GM21360 (cell line): ENCODE measurements at regions not wholly inside any gene's neighbourhood (a gene's known extent, or its start where the extent isn't known, plus 50 kb on each side); places are given as distances from the start of the nearest gene placed in this dataset.
"Not testable (repeated sequence)": the region's sequence is repeated elsewhere in the genome, so short reads cannot be mapped to it uniquely, and the experiment has no call there.

Experiments used
- ATAC-seq: cut with Tn5 transposase; IDR thresholded peaks from one replicate; pipeline ENCODE4 v1.9.1; 2021; ENCODE audit warnings: mild to moderate bottlenecking, moderate library complexity; ENCODE audit not compliant: unreplicated experiment

DNA sequence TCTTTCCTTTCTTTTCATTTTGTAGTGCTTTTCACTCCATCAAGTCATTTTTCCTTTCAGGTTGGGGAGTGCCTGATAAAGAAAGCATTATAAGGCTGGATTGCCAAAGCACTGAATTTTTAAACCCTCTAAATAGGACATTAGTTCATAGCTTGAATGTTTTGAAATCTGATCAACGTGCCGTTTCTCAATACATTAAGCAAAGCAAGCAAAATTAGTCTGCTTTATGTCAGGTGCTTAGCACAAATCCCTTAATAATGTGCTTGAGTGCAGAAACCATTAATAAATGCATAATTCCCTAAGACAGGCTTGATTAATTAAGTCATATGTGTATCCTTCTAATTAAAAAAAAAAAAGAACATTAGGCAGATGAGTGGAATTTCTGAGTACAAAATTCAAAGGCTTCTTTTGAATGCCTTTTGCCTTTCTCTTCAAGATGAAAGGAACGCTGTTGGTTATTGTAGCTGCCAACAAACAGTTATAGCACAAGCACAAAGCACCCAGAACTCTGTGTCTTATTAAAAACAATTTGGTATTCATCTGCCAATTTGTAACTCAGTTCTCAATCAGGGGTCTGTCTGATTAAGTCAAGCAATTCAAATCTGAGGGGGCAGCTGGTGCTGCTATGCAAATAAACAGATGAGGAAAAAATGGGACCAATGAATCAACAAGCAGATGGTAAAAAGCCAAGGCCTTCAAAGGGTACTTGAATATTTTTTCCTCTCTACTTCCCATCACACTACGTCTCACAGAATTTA is 233.7 kb downstream of the TLE1 start:
- ATAC-seq = no peak

DNA sequence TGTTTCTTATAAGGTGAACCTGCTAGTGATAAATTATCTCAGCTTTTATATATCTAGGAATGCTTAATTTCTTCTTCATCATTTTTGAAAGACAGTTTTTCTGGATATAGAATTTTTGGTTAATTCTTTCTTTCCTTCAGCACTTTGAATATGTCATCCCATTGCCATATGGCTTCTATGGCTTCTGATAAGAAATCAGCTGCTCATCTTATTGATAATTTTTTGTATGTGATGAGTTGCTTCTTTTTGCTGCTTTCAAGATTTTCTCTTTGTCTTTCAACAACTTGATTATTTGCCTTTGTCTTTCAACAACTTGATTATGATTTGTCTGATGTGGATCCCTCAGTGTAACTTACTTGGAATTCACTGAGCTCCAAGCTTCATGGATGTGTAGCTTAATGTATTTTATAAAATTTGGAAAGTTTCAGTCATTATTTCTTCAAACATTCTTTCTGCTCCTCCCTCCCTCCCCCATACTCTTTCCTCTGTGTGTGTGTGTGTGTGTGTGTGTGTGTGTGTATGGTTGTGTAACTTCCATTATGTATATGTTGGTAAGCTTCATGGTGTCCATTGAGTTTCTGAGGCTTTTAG is 243.9 kb downstream of the TLE1 start:
- no peak for ATAC-seq

DNA sequence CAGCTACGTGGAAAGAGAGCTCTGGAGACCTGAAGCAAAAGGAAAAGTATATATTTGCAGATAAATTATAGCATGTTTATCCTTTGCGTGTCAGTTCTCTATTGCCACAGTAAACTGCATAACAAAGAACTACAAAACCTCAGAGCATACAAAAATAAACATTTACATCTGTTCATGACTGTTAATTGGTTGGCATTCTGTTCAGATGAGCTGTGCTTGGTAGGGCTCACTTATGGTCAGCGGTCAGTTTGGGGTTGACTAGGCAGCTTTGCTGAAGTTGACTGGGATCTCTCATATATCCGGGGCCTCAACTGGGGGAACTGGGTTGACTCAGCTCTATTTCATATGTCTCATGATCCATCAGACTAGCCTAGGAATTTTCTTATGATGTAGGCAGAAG is 257.7 kb downstream of the TLE1 start:
- ATAC-seq = no peak

- no peak for ATAC-seq
Observed at GRCh38 chr9:81430727-81431126, 258.6 kb downstream of the TLE1 start.

- no peak for ATAC-seq
Observed at GRCh38 chr9:81427870-81428269, 261.5 kb downstream of the TLE1 start.

GRCh38 chr9:81424431-81424830 is 264.9 kb downstream of the TLE1 start:
- no peak for ATAC-seq

DNA sequence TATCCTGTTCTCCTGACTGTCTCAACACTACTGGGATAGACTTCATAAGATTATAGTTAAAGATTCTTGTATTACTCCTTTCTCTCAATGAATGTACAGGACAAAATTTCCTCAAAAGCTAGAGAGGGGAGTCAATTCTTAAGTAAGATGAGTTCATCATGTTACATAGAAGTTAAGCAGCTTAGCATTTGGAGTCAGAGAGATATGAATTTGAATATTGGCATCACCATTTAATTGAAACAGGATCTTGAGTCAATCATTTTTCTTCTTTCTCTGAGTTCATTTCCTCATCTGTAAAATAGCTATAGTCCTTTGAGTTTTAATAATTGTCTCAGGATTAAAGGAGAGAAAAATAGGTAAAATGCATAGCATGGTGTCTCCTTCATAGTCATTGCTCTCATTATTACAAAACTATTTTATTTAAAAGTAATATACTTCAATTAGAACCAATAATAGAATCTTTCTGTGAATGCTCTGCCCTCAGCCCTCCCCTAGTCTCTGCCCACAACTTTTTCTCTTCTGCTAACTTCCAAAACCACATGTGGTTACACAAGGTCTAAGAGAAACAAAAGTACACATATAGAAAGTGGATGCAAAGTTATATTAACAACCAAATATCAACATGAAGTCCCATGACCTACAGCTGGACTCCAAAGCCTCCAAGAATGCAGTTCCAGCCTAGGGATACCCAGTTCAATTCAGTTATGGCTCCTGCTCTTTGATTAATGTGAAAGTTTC is 265.6 kb downstream of the TLE1 start:
- no peak for ATAC-seq

GRCh38 chr9:81421090-81421489 is 268.3 kb downstream of the TLE1 start:
- not testable (repeated sequence) for ATAC-seq

- ATAC-seq = no peak
Observed at GRCh38 chr9:81420024-81420423, 269.3 kb downstream of the TLE1 start.

DNA sequence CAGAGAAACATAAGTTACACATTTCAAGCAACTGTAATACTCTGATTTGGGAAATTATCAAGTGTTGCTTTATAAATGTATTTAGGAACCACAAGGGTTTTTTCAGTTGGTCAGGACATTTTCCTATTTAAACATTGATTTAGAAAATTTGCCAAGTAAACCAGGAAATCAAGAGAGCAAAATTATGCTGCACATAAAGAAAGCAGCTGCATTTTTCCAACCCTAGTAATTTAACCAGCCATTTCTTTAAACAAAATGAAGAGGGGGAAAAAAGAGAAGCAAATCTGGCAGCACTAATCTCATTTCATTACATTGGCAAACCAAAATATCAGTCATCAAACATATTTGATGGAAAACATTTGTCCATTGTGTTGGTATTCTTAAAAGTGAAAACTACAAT is 271.4 kb downstream of the TLE1 start:
- ATAC-seq = no peak

DNA sequence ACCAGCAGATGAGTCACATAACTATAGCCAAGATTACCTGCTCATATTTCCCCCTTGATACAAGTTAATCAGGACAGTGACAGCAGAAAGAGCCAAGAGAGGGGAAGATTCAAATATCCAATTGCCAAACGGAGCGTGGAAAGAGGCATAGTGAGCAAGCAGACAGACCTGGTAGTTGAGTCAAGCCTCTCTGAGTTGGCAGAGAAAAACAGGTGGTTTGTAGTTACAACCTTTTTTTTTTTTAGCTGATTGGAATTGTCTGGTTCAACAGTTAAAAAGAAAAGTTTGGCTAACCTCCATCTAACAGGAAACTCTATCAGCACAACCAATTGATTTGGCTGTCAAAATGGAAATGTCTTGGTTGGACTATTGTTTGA is 272.1 kb downstream of the TLE1 start:
- ATAC-seq = no peak

GRCh38 chr9:81416476-81417298 is 272.7 kb downstream of the TLE1 start:
- ATAC-seq = no peak

DNA sequence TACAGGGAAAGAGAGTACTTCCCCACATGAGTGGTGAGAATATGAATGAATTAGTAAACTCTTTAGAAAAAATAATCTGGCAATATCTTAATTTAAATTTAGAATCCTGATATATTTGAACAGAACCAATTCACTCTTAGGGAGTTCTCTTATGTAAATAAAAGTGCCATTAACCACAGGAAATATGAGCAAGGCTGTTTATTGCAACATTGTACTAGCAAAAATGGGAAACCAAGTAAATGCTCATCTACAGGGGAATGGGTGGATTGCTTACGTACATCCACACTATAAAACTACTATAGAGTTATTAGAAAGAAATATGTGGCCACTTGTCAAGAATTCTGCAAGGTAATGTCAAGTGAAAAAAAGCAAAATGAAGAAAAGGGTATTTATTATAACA is 274.5 kb downstream of the TLE1 start:
- no peak for ATAC-seq

DNA sequence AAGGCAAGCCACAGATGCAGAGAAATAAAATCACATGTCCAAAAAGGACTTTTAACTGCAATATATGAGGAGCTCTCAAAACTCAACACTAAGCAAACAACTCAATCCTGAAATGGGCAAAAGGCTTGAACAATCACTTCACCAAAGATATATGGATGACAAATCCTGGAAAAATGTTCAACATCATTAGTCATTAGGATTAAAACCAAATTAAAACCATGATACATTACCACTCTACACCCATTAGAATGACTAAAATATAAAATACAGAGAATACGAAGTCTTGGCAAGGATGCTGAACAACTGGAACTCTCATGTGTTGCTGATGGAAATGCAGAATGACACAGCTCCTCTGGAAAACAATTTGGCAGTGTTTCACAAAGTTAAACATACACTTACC is 277.4 kb downstream of the TLE1 start:
- ATAC-seq = no peak

DNA sequence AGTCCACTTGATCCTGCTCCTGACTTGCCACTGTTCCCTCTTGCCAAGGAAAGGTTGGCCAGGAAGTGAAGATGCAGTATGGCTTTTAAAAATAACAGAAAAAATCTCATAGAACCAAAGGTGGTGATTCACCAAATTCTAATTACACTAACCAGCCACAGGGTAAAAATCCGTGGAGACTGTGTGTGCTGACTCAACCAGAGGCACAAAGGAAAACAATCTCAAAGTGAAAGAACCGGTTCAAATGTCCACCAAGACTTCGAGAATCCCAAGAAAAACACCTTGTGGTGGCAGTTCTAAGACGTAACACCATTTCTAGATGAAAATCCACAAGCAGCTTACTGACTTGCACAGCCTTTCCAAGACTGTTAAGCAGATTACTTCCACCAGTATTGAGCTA is 279.1 kb downstream of the TLE1 start:
- no peak for ATAC-seq

- no peak for ATAC-seq
Observed at GRCh38 chr9:81408951-81409350, 280.4 kb downstream of the TLE1 start.

GRCh38 chr9:81404931-81405598 is 284.3 kb downstream of the TLE1 start:
- no peak for ATAC-seq

DNA sequence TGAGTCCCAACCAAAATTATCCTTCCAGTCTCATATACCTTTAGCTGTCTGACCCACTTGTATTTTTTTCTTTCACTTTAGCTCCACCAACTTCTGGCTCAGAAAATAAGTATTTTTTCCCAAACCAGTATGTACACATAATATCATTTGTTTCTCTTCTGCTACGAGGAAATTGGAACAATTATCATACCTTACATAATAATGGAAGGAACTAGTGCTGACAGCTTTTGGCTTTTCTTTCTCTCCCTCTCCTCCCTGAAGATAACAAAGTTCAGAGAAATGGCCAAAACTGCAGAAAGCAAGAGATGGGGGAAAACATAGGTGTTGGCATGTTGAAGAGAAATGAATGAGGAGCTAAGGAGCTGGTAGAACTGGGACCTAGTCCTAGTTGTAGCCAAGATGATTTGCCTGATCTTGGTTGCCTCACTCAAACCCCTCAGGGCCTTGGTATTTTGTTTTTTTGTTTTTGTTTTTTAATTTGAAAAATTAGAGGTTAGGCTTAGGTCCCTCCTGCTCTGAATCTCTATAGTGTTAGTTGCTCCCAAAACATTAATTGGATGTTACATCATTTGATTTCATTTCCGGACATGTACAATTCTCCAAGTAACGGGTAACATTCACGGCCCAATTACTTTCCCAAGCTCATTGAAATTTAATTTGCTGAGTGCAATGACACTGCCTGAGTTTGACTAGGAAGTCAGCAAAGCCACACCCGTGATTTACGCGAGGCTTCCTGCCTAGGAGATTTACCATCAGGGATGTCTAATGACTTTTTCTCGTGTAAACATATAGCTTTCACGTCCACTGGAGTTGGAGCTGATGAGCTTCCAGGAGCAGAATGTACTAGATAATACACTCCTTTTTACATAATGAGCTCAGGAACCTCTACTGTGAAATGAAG is 291.6 kb downstream of the TLE1 start:
- no peak for ATAC-seq

DNA sequence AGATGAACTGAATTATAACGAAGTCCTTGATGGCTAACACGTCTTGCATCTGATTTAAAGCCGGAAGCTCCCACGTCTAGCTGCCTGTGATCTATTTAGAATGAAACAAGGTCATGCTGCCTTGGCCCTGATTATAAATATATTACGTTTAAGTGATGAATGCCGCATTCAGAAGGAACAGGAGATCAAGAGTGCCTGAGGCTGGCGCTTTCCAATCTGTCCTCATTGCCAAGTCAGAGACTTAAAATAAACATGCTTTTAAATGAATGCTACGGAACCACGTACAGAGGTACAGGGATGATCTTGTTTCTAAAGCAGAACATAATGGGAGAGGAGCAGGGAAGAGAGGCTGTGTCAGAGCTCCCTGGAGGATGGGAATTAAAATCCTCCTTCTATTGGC is 292.8 kb downstream of the TLE1 start:
- ATAC-seq = no peak

GRCh38 chr9:81395676-81396054 is 293.7 kb downstream of the TLE1 start:
- ATAC-seq = no peak
